ENCODE measurements at regions not wholly inside any gene's neighbourhood (a gene's known extent, or its start where the extent isn't known, plus 50 kb on each side); places are given as distances from the start of the nearest gene placed in this dataset.

- TF ChIP-seq, protein P1, sequence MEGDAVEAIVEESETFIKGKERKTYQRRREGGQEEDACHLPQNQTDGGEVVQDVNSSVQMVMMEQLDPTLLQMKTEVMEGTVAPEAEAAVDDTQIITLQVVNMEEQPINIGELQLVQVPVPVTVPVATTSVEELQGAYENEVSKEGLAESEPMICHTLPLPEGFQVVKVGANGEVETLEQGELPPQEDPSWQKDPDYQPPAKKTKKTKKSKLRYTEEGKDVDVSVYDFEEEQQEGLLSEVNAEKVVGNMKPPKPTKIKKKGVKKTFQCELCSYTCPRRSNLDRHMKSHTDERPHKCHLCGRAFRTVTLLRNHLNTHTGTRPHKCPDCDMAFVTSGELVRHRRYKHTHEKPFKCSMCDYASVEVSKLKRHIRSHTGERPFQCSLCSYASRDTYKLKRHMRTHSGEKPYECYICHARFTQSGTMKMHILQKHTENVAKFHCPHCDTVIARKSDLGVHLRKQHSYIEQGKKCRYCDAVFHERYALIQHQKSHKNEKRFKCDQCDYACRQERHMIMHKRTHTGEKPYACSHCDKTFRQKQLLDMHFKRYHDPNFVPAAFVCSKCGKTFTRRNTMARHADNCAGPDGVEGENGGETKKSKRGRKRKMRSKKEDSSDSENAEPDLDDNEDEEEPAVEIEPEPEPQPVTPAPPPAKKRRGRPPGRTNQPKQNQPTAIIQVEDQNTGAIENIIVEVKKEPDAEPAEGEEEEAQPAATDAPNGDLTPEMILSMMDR (tag by site-specific recombination; IDR thresholded peaks at IDR 0.05) = no peak
- TF ChIP-seq ZNF335 (tag by site-specific recombination; conservative IDR thresholded peaks at IDR 0.05) (no peak), MEIS1 (CRISPR knock-in tag; IDR thresholded peaks at IDR 0.05; ENCODE audit: borderline replicate concordance) (no peak), ZNF274 (IDR thresholded peaks at IDR 0.05; ENCODE audit: low read length) (no peak), ZNF274 (tag by site-specific recombination; IDR thresholded peaks at IDR 0.05; ENCODE audit: borderline replicate concordance) (no peak), ZNF423 (tag by site-specific recombination; IDR thresholded peaks at IDR 0.05) (no peak), ZNF248 (tag by site-specific recombination; IDR thresholded peaks at IDR 0.05) (no peak), ZNF76 (tag by site-specific recombination; IDR thresholded peaks at IDR 0.05; ENCODE audit: borderline replicate concordance, low read depth) (no peak), ZNF157 (tag by site-specific recombination; IDR thresholded peaks at IDR 0.05) (no peak), ZNF549 (tag by site-specific recombination; IDR thresholded peaks at IDR 0.05) (no peak), ZNF449 (tag by site-specific recombination; IDR thresholded peaks at IDR 0.05) (no peak), HOXC10 (CRISPR knock-in tag; IDR thresholded peaks at IDR 0.05) (no peak), ZNF266 (tag by site-specific recombination; IDR thresholded peaks at IDR 0.05; ENCODE audit: low read depth) (no peak), ZNF19 (tag by site-specific recombination; IDR thresholded peaks at IDR 0.05; ENCODE audit: low read depth) (no peak)
Measured at GRCh38 chr10:109025172-109025571, 898.1 kb downstream of the XPNPEP1 start.
